Parathyroid adenoma (tissue), 2 donors: ENCODE measurements at regions not wholly inside any gene's neighbourhood (a gene's known extent, or its start where the extent isn't known, plus 50 kb on each side); places are given as distances from the start of the nearest gene placed in this dataset.

ENCODE experiments used
- H2AFZ ChIP-seq: fragments of 300-600 bp; sonication (generic); one replicate; pipeline ENCODE4 v1.7.0; 2017; ENCODE audit warnings: antibody characterized with exemption, mild to moderate bottlenecking
- H3K27ac ChIP-seq: fragments of 300-600 bp; sonication (generic); one replicate; pipeline ENCODE4 v1.7.0; 2017
- H3K27me3 ChIP-seq: fragments of 300-600 bp; sonication (generic); one replicate; pipeline ENCODE4 v1.7.0; 2017; ENCODE audit warnings: low read length; ENCODE audit not compliant: control insufficient read depth, insufficient read depth
- H3K36me3 ChIP-seq: fragments of 300-600 bp; sonication (generic); one replicate; pipeline ENCODE4 v1.7.0; 2017; ENCODE audit warnings: low read length; ENCODE audit not compliant: control insufficient read depth, insufficient read depth
- H3K4me1 ChIP-seq: fragments of 300-600 bp; sonication (generic); one replicate; pipeline ENCODE4 v1.7.0; 2017; ENCODE audit warnings: control low read depth
- H3K4me2 ChIP-seq: fragments of 300-600 bp; sonication (generic); one replicate; pipeline ENCODE4 v1.7.0; 2017; ENCODE audit warnings: low read length
- H3K4me3 ChIP-seq: fragments of 300-600 bp; sonication (generic); one replicate; pipeline ENCODE4 v1.7.0; 2017; ENCODE audit warnings: low read depth, low read length
- H3K79me2 ChIP-seq: fragments of 300-600 bp; sonication (generic); one replicate; pipeline ENCODE4 v1.7.0; 2017; ENCODE audit warnings: control low read depth
- H3K9ac ChIP-seq: fragments of 300-600 bp; sonication (generic); one replicate; pipeline ENCODE4 v1.7.0; 2017; ENCODE audit warnings: mild to moderate bottlenecking
- H3K9me3 ChIP-seq: fragments of 300-600 bp; sonication (generic); one replicate; pipeline ENCODE4 v1.7.0; 2017; ENCODE audit warnings: low read length; ENCODE audit not compliant: control insufficient read depth
- CTCF ChIP-seq: fragments of 300-600 bp; sonication (generic); IDR thresholded peaks from one replicate; pipeline ENCODE4 v1.7.0; 2017; ENCODE audit warnings: antibody characterized with exemption, mild to moderate bottlenecking
- donor health status: primary hyperparathyroidism.

GRCh38 chr9:89777544-89777943 is 172.7 kb downstream of the GADD45G start:
- H3K4me3 ChIP-seq = no peak overlapping the region
- no peak overlapping the region for H3K4me2 ChIP-seq
- no peak overlapping the region for H3K27ac ChIP-seq
- no peaks in the 10 kb centered on the region for H3K9me3 ChIP-seq
- TF ChIP-seq CTCF = no peak
- no peak overlapping the region for H2AFZ ChIP-seq
- no peaks in the 10 kb centered on the region for H3K36me3 ChIP-seq
- H3K79me2 ChIP-seq = no peaks in the 10 kb centered on the region
- H3K9ac ChIP-seq = no peak overlapping the region
- H3K4me1 ChIP-seq = peaks cover 3% of the 10 kb centered on the region
- no peaks in the 10 kb centered on the region for H3K27me3 ChIP-seq

- Histone ChIP-seq H3K4me1 (peaks cover 3% of the 10 kb centered on the region), H3K4me3 (peak overlapping the region; percentile 13), H3K4me2 (peak overlapping the region; percentile 30), H3K9ac (no peak overlapping the region), H3K27me3 (no peaks in the 10 kb centered on the region), H3K9me3 (no peaks in the 10 kb centered on the region), H3K36me3 (no peaks in the 10 kb centered on the region), H2AFZ (peak overlapping the region; percentile 38), H3K27ac (no peak overlapping the region), H3K79me2 (no peaks in the 10 kb centered on the region)
- no peak for TF ChIP-seq CTCF
These were observed 173.6 kb downstream of the GADD45G start for GRCh38 chr9:89778100-89779090.

- no peaks in the 10 kb centered on the region for H3K9me3 ChIP-seq
- H3K79me2 ChIP-seq = no peaks in the 10 kb centered on the region
- H3K36me3 ChIP-seq = no peaks in the 10 kb centered on the region
- H3K9ac ChIP-seq = no peak overlapping the region
- no peaks in the 10 kb centered on the region for H3K27me3 ChIP-seq
- no peak overlapping the region for H3K4me3 ChIP-seq
- H3K4me2 ChIP-seq = no peak overlapping the region
- no peak for TF ChIP-seq CTCF
- no peak overlapping the region for H2AFZ ChIP-seq
- no peak overlapping the region for H3K27ac ChIP-seq
- peaks cover 3% of the 10 kb centered on the region for H3K4me1 ChIP-seq
These were observed 174.8 kb downstream of the GADD45G start for GRCh38 chr9:89779405-89780203.

GRCh38 chr9:89780959-89781358 is 176.1 kb downstream of the GADD45G start:
- Histone ChIP-seq H3K79me2 (no peaks in the 10 kb centered on the region), H3K27ac (no peak overlapping the region), H3K9me3 (no peaks in the 10 kb centered on the region), H3K36me3 (no peaks in the 10 kb centered on the region), H3K4me2 (no peak overlapping the region), H3K9ac (no peak overlapping the region), H3K27me3 (no peaks in the 10 kb centered on the region), H3K4me1 (peaks cover 3% of the 10 kb centered on the region), H3K4me3 (no peak overlapping the region), H2AFZ (no peak overlapping the region)
- TF ChIP-seq CTCF = no peak
